Hepatocyte (in vitro differentiated cells): ENCODE measurements at regions not wholly inside any gene's neighbourhood (a gene's known extent, or its start where the extent isn't known, plus 50 kb on each side); places are given as distances from the start of the nearest gene placed in this dataset.

Experiments
- DNase-seq: peaks from one replicate; pipeline ENCODE4 v3.0.0-alpha.2; 2016; ENCODE audit warnings: low spot score
- H2AFZ ChIP-seq: fragments of 200-600 bp; sonication (generic); 2 replicates; pipeline ENCODE4 v1.6.0; 2016; ENCODE audit warnings: antibody characterized with exemption, mild to moderate bottlenecking
- H3K27ac ChIP-seq: fragments of 200-600 bp; sonication (generic); 2 replicates; pipeline ENCODE4 v1.5.1; 2016; ENCODE audit warnings: mild to moderate bottlenecking
- H3K27me3 ChIP-seq: fragments of 200-600 bp; sonication (generic); 2 replicates; pipeline ENCODE4 v1.6.1; 2016
- H3K36me3 ChIP-seq: fragments of 200-600 bp; sonication (generic); replicated peaks from 2 replicates; pipeline ENCODE4 v1.5.1; 2016; ENCODE audit warnings: low read depth; ENCODE audit not compliant: insufficient read depth
- H3K4me1 ChIP-seq: fragments of 200-600 bp; sonication (generic); 2 replicates; pipeline ENCODE4 v1.5.1; 2016; ENCODE audit warnings: mild to moderate bottlenecking, moderate library complexity; ENCODE audit not compliant: insufficient read depth
- H3K4me2 ChIP-seq: fragments of 200-600 bp; sonication (generic); 2 replicates; pipeline ENCODE4 v1.6.0; 2016
- H3K4me3 ChIP-seq: fragments of 200-600 bp; sonication (generic); 2 replicates; pipeline ENCODE4 v1.5.1; 2016; ENCODE audit warnings: mild to moderate bottlenecking
- H3K79me2 ChIP-seq: fragments of 200-600 bp; sonication (generic); 2 replicates; pipeline ENCODE4 v1.6.0; 2017; ENCODE audit warnings: mild to moderate bottlenecking
- H3K9me2 ChIP-seq: fragments of 200-600 bp; sonication (generic); replicated peaks from 2 replicates; pipeline ENCODE4 v1.6.0; 2017; ENCODE audit warnings: mild to moderate bottlenecking; ENCODE audit not compliant: insufficient read depth
- H3K9me3 ChIP-seq: fragments of 200-600 bp; sonication (generic); 2 replicates; pipeline ENCODE4 v1.5.1; 2016; ENCODE audit warnings: low read depth, mild to moderate bottlenecking
- H4K20me1 ChIP-seq: fragments of 200-600 bp; sonication (generic); 2 replicates; pipeline ENCODE4 v1.6.0; 2016; ENCODE audit warnings: mild to moderate bottlenecking; ENCODE audit not compliant: insufficient read depth, poor library complexity, severe bottlenecking
- CTCF ChIP-seq: fragments of 200-600 bp; sonication (generic); IDR thresholded peaks from 2 replicates; pipeline ENCODE4 v1.5.1; 2016; ENCODE audit warnings: antibody characterized with exemption, mild to moderate bottlenecking; ENCODE audit not compliant: poor library complexity
- EZH2 ChIP-seq: fragments of 200-600 bp; sonication (generic); IDR thresholded peaks from 2 replicates; pipeline ENCODE4 v1.6.1; 2016; ENCODE audit warnings: antibody characterized with exemption, mild to moderate bottlenecking, borderline replicate concordance
- EZH2phosphoT487 ChIP-seq: fragments of 200-600 bp; sonication (generic); IDR thresholded peaks from one replicate; pipeline ENCODE4 v1.6.1; 2018; ENCODE audit warnings: antibody characterized with exemption, mild to moderate bottlenecking, low read depth, moderate library complexity; ENCODE audit not compliant: unreplicated experiment, severe bottlenecking
- WGBS: methylation state at CpG from one replicate; pipeline ENCODE4 v1.1.6; 2016; ENCODE audit warnings: low lambda C conversion rate; ENCODE audit errors: missing lambda C conversion rate; 5-methylcytosine and 5-hydroxymethylcytosine counted together

- H3K9me2 ChIP-seq, result no peaks in the 10 kb centered on the region
- H3K9me3 ChIP-seq, result no peaks in the 10 kb centered on the region
- no peaks in the 10 kb centered on the region for H3K27me3 ChIP-seq
- no peak for DNase-seq
- H3K36me3 ChIP-seq, result no peaks in the 10 kb centered on the region
- H3K4me1 ChIP-seq, result peaks cover 10% of the 10 kb centered on the region
- no peak overlapping the region for H3K27ac ChIP-seq
- no peaks in the 10 kb centered on the region for H3K79me2 ChIP-seq
- H3K4me2 ChIP-seq, result no peak overlapping the region
- no peak overlapping the region for H3K4me3 ChIP-seq
- no peak overlapping the region for H2AFZ ChIP-seq
- WGBS, result 95% methylated on average over 5 of the region's 5 CpGs
- TF ChIP-seq CTCF (no peak), EZH2phosphoT487 (no peak), EZH2 (no peak)
- H4K20me1 ChIP-seq, result no peaks in the 10 kb centered on the region
These were observed 138.1 kb upstream of the PDZRN3 start for GRCh38 chr3:73762855-73763254.

GRCh38 chr3:73759297-73759711 lies 134.6 kb upstream of the PDZRN3 start:
- peak overlapping the region; percentile 76 for H3K27ac ChIP-seq
- H4K20me1 ChIP-seq, result no peaks in the 10 kb centered on the region
- H3K79me2 ChIP-seq, result no peaks in the 10 kb centered on the region
- peaks cover 6% of the 10 kb centered on the region for H3K4me1 ChIP-seq
- DNase-seq, result peak; percentile 27
- H3K4me3 ChIP-seq, result no peak overlapping the region
- TF ChIP-seq CTCF (no peak), EZH2 (no peak)
- H3K9me2 ChIP-seq, result no peaks in the 10 kb centered on the region
- no peaks in the 10 kb centered on the region for H3K9me3 ChIP-seq
- peak overlapping the region; percentile 58 for H3K4me2 ChIP-seq
- H3K36me3 ChIP-seq, result no peaks in the 10 kb centered on the region
- no peaks in the 10 kb centered on the region for H3K27me3 ChIP-seq
- 54% methylated on average over 3 of the region's 3 CpGs for WGBS
- H2AFZ ChIP-seq, result no peak overlapping the region

- no peaks in the 10 kb centered on the region for H3K9me2 ChIP-seq
- H2AFZ ChIP-seq, result no peak overlapping the region
- H3K9me3 ChIP-seq, result no peaks in the 10 kb centered on the region
- no peak for TF ChIP-seq EZH2
- TF ChIP-seq EZH2phosphoT487, result no peak
- no peak for TF ChIP-seq CTCF
- H3K4me2 ChIP-seq, result no peak overlapping the region
- no peaks in the 10 kb centered on the region for H4K20me1 ChIP-seq
- H3K27ac ChIP-seq, result no peak overlapping the region
- no peaks in the 10 kb centered on the region for H3K36me3 ChIP-seq
- H3K27me3 ChIP-seq, result no peaks in the 10 kb centered on the region
- H3K4me3 ChIP-seq, result no peak overlapping the region
- H3K79me2 ChIP-seq, result no peaks in the 10 kb centered on the region
- H3K4me1 ChIP-seq, result peaks cover 6% of the 10 kb centered on the region
- no peak for DNase-seq
- 80% methylated on average over 3 of the region's 3 CpGs for WGBS
These were observed 132.8 kb upstream of the PDZRN3 start for GRCh38 chr3:73757536-73757935.

GRCh38 chr3:73753985-73754384 lies 129.2 kb upstream of the PDZRN3 start:
- H3K27ac ChIP-seq, result no peak overlapping the region
- no peak for DNase-seq

More at GRCh38 chr3:73753985-73754384, 129.2 kb upstream of the PDZRN3 start:
- Histone ChIP-seq H3K9me2 (no peaks in the 10 kb centered on the region), H3K4me3 (no peak overlapping the region), H3K4me2 (no peak overlapping the region), H3K79me2 (no peaks in the 10 kb centered on the region), H3K9me3 (no peaks in the 10 kb centered on the region), H4K20me1 (no peaks in the 10 kb centered on the region), H3K27me3 (no peaks in the 10 kb centered on the region), H3K36me3 (no peaks in the 10 kb centered on the region), H3K4me1 (peaks cover 5% of the 10 kb centered on the region), H2AFZ (no peak overlapping the region)
- 89% methylated on average over 6 of the region's 6 CpGs for WGBS
- TF ChIP-seq EZH2, result no peak
- no peak for TF ChIP-seq CTCF
- no peak for TF ChIP-seq EZH2phosphoT487
